HEK293T (cell line): ENCODE measurements at regions not wholly inside any gene's neighbourhood (a gene's known extent, or its start where the extent isn't known, plus 50 kb on each side); places are given as distances from the start of the nearest gene placed in this dataset.

Experiments used
- CTCF ChIA-PET: fragments of 350-600 bp; formaldehyde crosslinking; extraction: SDS; loops from one replicate; lab custom pipeline; 2021; ENCODE audit warnings: antibody characterized with exemption, inconsistent platforms; lab: Yijun Ruan, JAX
- POLR2A ChIA-PET: fragments of 350-600 bp; formaldehyde crosslinking; extraction: SDS; loops from one replicate; lab custom pipeline; 2020; ENCODE audit warnings: antibody characterized with exemption, inconsistent platforms; lab: Yijun Ruan, JAX
- DNase-seq: peaks from one replicate; pipeline ENCODE4 v3.0.0; 2012; ENCODE audit warnings: mixed read lengths; ENCODE audit errors: extremely low spot score
- ARNT ChIP-seq: fragments of 450-650 bp; IDR thresholded peaks from 2 replicates; pipeline ENCODE4 v1.6.1; 2017; ENCODE audit warnings: mild to moderate bottlenecking
- BHLHE40 ChIP-seq: fragments of 450-650 bp; IDR thresholded peaks from 2 replicates; pipeline ENCODE4 v1.6.1; 2016; ENCODE audit warnings: mild to moderate bottlenecking, moderate library complexity, borderline replicate concordance
- CTBP1 ChIP-seq: fragments of 450-650 bp; IDR thresholded peaks from 2 replicates; pipeline ENCODE4 v1.6.1; 2016; ENCODE audit warnings: borderline replicate concordance
- ELF4 ChIP-seq: fragments of 450-650 bp; IDR thresholded peaks from 2 replicates; pipeline ENCODE4 v1.6.1; 2017; ENCODE audit warnings: antibody characterized with exemption
- FOXA1 ChIP-seq: fragments of 450-650 bp; IDR thresholded peaks from 2 replicates; pipeline ENCODE4 v1.6.1; 2016; ENCODE audit warnings: mild to moderate bottlenecking
- FOXK2 ChIP-seq: fragments of 450-650 bp; IDR thresholded peaks from 2 replicates; pipeline ENCODE4 v1.6.1; 2016; ENCODE audit warnings: mild to moderate bottlenecking
- FOXM1 ChIP-seq: fragments of 450-650 bp; IDR thresholded peaks from 2 replicates; pipeline ENCODE4 v1.6.1; 2017; ENCODE audit warnings: mild to moderate bottlenecking, borderline replicate concordance
- HDGF ChIP-seq: fragments of 450-650 bp; IDR thresholded peaks from 2 replicates; pipeline ENCODE4 v1.6.1; 2017; ENCODE audit warnings: antibody characterized with exemption, borderline replicate concordance
- L3MBTL2 ChIP-seq: fragments of 450-650 bp; conservative IDR thresholded peaks from 2 replicates; pipeline ENCODE4 v1.6.1; 2016; ENCODE audit warnings: mild to moderate bottlenecking
- LEF1 ChIP-seq: fragments of 450-650 bp; IDR thresholded peaks from 2 replicates; pipeline ENCODE4 v1.6.1; 2017; ENCODE audit warnings: mild to moderate bottlenecking, borderline replicate concordance
- NFRKB ChIP-seq: fragments of 450-650 bp; IDR thresholded peaks from 2 replicates; pipeline ENCODE4 v1.6.1; 2016; ENCODE audit warnings: mild to moderate bottlenecking, moderate library complexity
- PKNOX1 ChIP-seq: fragments of 450-650 bp; IDR thresholded peaks from 2 replicates; pipeline ENCODE4 v1.6.1; 2016
- SP1 ChIP-seq: fragments of 450-650 bp; IDR thresholded peaks from 2 replicates; pipeline ENCODE4 v1.6.1; 2017
- SUZ12 ChIP-seq: fragments of 450-650 bp; IDR thresholded peaks from 2 replicates; pipeline ENCODE4 v1.6.1; 2016; ENCODE audit warnings: mild to moderate bottlenecking
- TARDBP ChIP-seq: fragments of 450-650 bp; IDR thresholded peaks from 2 replicates; pipeline ENCODE4 v1.6.1; 2016
- ZNF384 ChIP-seq: fragments of 450-650 bp; IDR thresholded peaks from 2 replicates; pipeline ENCODE4 v1.6.1; 2016

DNA sequence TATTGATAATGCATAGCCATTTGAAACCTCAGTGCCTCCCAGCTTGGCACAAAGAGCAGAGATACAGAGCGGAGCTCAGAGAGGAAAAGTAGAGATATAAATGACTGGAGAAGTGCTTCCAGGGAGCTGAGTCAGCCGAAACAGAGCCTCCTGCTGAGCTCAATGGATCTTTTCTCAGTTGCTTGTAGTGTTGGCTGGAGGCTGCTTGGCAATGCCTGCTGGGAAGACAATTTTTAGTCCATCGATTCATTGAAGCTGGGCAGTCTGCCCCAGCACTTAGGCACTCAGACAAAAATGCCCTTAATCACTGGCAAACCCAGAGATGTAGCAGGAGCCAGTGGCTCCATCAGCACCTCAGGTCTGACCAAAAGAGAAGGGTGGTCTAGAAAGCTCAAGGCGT, 81.3 kb upstream of the SETBP1 start:
- ChIA-PET POLR2A (no interaction called here), CTCF (no interaction called here)
- DNase-seq: no peak
- TF ChIP-seq TARDBP: no peak
- no peak for TF ChIP-seq HDGF
- no peak for TF ChIP-seq SP1
- TF ChIP-seq LEF1: no peak

DNA sequence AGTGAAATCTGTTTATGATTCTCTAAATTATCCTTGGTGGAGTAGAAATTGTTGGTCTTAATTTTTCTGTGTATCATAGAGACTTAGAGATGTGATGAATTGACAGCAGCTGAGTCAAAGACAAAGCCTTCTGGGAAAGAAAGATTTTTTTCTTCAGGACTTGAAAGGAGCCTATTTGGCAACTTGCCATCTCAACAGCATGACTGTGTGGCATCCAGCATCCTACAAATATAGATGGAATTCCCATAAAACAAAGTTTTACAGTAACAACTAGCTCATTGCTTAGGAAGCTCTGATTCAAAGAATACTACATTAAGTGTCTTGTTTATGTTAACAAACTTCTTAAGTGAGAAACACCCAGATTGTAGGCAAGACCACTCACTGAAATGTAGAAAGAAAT, 79.2 kb upstream of the SETBP1 start:
- no peak for TF ChIP-seq TARDBP
- no peak for TF ChIP-seq ARNT
- TF ChIP-seq SP1: no peak
- no peak for TF ChIP-seq CTBP1
- no peak for TF ChIP-seq BHLHE40
- TF ChIP-seq FOXA1: no peak
- no peak for TF ChIP-seq SUZ12
- TF ChIP-seq L3MBTL2: no peak
- TF ChIP-seq FOXK2: no peak
- CTCF ChIA-PET: no interaction called here
- POLR2A ChIA-PET: no interaction called here
- no peak for DNase-seq

DNA sequence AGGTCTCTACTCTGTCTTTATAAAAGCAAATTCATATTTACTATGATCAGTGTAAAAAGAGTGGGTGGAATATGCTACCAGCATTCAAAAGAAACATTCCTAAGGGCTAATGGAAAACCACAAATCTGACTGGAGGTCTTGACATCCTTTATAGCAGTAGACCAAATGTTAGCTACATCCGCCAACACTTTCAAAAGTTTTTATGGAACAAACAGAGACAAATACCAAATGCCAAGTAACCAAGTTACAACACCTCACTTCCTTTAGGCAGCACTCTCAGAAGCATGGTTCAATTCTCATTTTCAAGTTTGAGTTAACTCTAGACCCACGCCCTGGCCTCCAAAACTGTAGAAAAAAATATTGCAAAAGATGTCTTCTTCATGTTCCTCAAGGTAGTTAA, 78.3 kb upstream of the SETBP1 start:
- ChIA-PET CTCF (no interaction called here), POLR2A (no interaction called here)
- DNase-seq: no peak
- no peak for TF ChIP-seq ELF4
- TF ChIP-seq BHLHE40: no peak
- TF ChIP-seq NFRKB: no peak
- TF ChIP-seq FOXK2: no peak
- no peak for TF ChIP-seq L3MBTL2
- TF ChIP-seq LEF1: no peak

DNA sequence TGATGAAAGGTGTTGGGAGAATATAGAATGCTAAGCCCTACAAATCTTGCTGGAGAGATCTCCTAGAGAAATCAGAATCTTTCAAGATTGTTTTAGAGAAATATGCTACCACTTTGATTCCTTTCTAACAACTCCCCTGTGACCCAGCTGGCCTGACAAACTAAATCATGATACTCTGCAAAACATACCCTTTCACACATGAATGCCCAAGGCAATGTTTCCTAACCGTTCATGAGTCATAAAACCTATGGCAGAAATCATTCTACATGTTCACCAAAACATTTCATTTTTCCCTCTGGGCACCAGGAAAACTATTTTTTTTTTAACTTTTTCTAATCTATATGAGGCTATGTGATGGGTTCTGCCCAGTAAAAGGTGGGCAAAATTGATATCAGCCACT, 77.8 kb upstream of the SETBP1 start:
- TF ChIP-seq CTBP1 (no peak), LEF1 (no peak), ARNT (no peak), TARDBP (no peak), SUZ12 (no peak), NFRKB (no peak), L3MBTL2 (no peak), FOXM1 (no peak), BHLHE40 (no peak), FOXA1 (no peak), ZNF384 (no peak), HDGF (no peak), ELF4 (no peak), SP1 (no peak), PKNOX1 (no peak), FOXK2 (no peak)
- no peak for DNase-seq
- POLR2A ChIA-PET: no interaction called here
- CTCF ChIA-PET: no interaction called here

GRCh38 chr18:44609181-44609941, 71.3 kb upstream of the SETBP1 start:
- no peak for TF ChIP-seq SUZ12
- TF ChIP-seq ZNF384: no peak
- no peak for TF ChIP-seq SP1
- TF ChIP-seq FOXM1: no peak
- TF ChIP-seq ELF4: no peak
- no peak for TF ChIP-seq BHLHE40
- no peak for TF ChIP-seq LEF1
- TF ChIP-seq FOXA1: no peak
- no peak for TF ChIP-seq TARDBP
- TF ChIP-seq ARNT: no peak
- no peak for TF ChIP-seq HDGF
- no peak for TF ChIP-seq NFRKB
- TF ChIP-seq PKNOX1: no peak
- TF ChIP-seq L3MBTL2: no peak
- TF ChIP-seq CTBP1: no peak
- TF ChIP-seq FOXK2: no peak
- no peak for DNase-seq
- POLR2A ChIA-PET: no interaction called here
- CTCF ChIA-PET: no interaction called here

GRCh38 chr18:44620812-44621211, 59.9 kb upstream of the SETBP1 start:
- ChIA-PET POLR2A (no interaction called here), CTCF (no interaction called here)
- DNase-seq: no peak
- TF ChIP-seq CTBP1 (no peak), L3MBTL2 (no peak), HDGF (no peak), ELF4 (no peak), FOXA1 (no peak), SP1 (no peak), PKNOX1 (no peak), NFRKB (no peak), BHLHE40 (no peak), SUZ12 (no peak), FOXM1 (no peak), FOXK2 (no peak), ZNF384 (no peak), TARDBP (no peak), ARNT (no peak), LEF1 (no peak)

DNA sequence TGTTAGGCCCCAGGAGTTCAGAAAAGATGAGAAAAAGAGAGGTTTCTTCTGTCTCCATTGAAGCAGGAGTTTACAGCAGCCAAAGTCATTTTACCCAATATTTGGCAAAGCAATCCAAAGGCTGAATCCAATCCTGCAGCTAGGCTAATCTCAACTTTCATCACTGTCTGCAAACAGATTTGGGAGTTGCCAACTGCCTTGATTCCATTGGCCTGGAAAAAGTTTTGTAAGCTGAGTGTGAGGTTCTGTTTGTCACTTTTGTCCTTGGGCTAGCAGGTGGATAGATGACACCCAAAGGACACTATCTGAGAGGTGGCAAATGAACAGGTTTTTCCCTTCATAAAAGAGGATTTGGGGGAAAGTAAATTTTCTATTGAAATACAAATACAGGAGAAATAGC, 56.6 kb upstream of the SETBP1 start:
- POLR2A ChIA-PET: no interaction called here
- TF ChIP-seq FOXK2: no peak
- TF ChIP-seq ELF4: no peak
- TF ChIP-seq ARNT: no peak
- TF ChIP-seq CTBP1: no peak
- no peak for TF ChIP-seq BHLHE40
- no peak for TF ChIP-seq FOXM1
- no peak for DNase-seq
- CTCF ChIA-PET: no interaction called here
